Fibroblast of lung (primary cell): ENCODE measurements at regions not wholly inside any gene's neighbourhood (a gene's known extent, or its start where the extent isn't known, plus 50 kb on each side); places are given as distances from the start of the nearest gene placed in this dataset.

Experiments
- CTCF ChIP-seq, 2 donors: IDR thresholded peaks in 1 of 2; conservative IDR thresholded peaks in 1 of 2; 1 replicate in 1 of 2; 2 replicates in 1 of 2; pipeline ENCODE4 v1.5.1; 2011 to 2012; ENCODE audit warnings: low read length in 2 of 2, control low read depth in 1 of 2, inconsistent platforms in 1 of 2, low read depth in 1 of 2, mild to moderate bottlenecking in 1 of 2
- EZH2 ChIP-seq: IDR thresholded peaks from 2 replicates; pipeline ENCODE4 v1.5.1; 2012; ENCODE audit warnings: low read length, control low read depth, mild to moderate bottlenecking; ENCODE audit errors: missing control alignments

- TF ChIP-seq CTCF (conservative IDR thresholded peaks at IDR 0.05 in 1 of 2, IDR thresholded peaks at IDR 0.05 in 1 of 2; ENCODE audit: low read depth in 1 of 2, low read length in 2 of 2) (no peak), EZH2 (no peak)
These were observed 53.3 kb upstream of the JAM3 start for GRCh38 chr11:134015556-134015955.
